ENCODE measurements at regions not wholly inside any gene's neighbourhood (a gene's known extent, or its start where the extent isn't known, plus 50 kb on each side); places are given as distances from the start of the nearest gene placed in this dataset.

GRCh38 chr10:2791774-2792443 lies 275.4 kb upstream of the PFKP start:
- TF ChIP-seq, protein P1, sequence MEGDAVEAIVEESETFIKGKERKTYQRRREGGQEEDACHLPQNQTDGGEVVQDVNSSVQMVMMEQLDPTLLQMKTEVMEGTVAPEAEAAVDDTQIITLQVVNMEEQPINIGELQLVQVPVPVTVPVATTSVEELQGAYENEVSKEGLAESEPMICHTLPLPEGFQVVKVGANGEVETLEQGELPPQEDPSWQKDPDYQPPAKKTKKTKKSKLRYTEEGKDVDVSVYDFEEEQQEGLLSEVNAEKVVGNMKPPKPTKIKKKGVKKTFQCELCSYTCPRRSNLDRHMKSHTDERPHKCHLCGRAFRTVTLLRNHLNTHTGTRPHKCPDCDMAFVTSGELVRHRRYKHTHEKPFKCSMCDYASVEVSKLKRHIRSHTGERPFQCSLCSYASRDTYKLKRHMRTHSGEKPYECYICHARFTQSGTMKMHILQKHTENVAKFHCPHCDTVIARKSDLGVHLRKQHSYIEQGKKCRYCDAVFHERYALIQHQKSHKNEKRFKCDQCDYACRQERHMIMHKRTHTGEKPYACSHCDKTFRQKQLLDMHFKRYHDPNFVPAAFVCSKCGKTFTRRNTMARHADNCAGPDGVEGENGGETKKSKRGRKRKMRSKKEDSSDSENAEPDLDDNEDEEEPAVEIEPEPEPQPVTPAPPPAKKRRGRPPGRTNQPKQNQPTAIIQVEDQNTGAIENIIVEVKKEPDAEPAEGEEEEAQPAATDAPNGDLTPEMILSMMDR (IDR thresholded peaks at IDR 0.05; ENCODE audit: insufficient read depth, low read length, poor library complexity, severe bottlenecking) = no peak
- no peak for TF ChIP-seq EZH2phosphoT487 (conservative IDR thresholded peaks at IDR 0.05; ENCODE audit: low read length)

Measured in SU-DHL-6 (cell line).